Keratinocyte (primary cell): ENCODE measurements at regions not wholly inside any gene's neighbourhood (a gene's known extent, or its start where the extent isn't known, plus 50 kb on each side); places are given as distances from the start of the nearest gene placed in this dataset.

Experiments used
- DNase-seq: peaks from one replicate; pipeline ENCODE4 v3.0.0-alpha.2; 2011; ENCODE audit warnings: low read depth, missing footprints, low spot score
- FAIRE-seq: peaks from 2 replicates; lab custom pipeline; 2011; peaks lifted over from hg19 to GRCh38; lab: Jason Lieb, UNC
- H2AFZ ChIP-seq: 2 replicates; pipeline ENCODE4 v1.6.0; 2012; ENCODE audit warnings: low read length, control low read depth, inconsistent platforms; ENCODE audit not compliant: control insufficient read depth
- H3K27ac ChIP-seq: 2 replicates; pipeline ENCODE4 v1.5.1; 2011; ENCODE audit warnings: low read length; ENCODE audit not compliant: control insufficient read depth, insufficient read depth
- H3K27me3 ChIP-seq: 3 replicates; pipeline ENCODE4 v1.6.0; 2011; ENCODE audit warnings: low read length; ENCODE audit not compliant: control insufficient read depth, insufficient read depth; ENCODE audit errors: extremely low read depth
- H3K36me3 ChIP-seq, 2 experiments: 2 replicates in 1 of 2; 3 replicates in 1 of 2; pipeline ENCODE4 v1.5.1; 2011; ENCODE audit warnings: low read length in 2 of 2, mild to moderate bottlenecking in 1 of 2; ENCODE audit not compliant: control insufficient read depth in 2 of 2, insufficient read depth in 2 of 2; ENCODE audit errors: extremely low read depth in 1 of 2
- H3K4me1 ChIP-seq: 3 replicates; pipeline ENCODE4 v1.5.1; 2011; ENCODE audit warnings: low read length; ENCODE audit not compliant: control insufficient read depth, insufficient read depth; ENCODE audit errors: extremely low read depth
- H3K4me2 ChIP-seq: 3 replicates; pipeline ENCODE4 v1.6.0; 2011; ENCODE audit warnings: low read depth, low read length; ENCODE audit not compliant: control insufficient read depth, insufficient read depth; ENCODE audit errors: extremely low read depth
- H3K4me3 ChIP-seq, 3 experiments: fragments of 200-600 bp in 1 of 3; sonication (generic) in 1 of 3; 2 replicates in 2 of 3; 3 replicates in 1 of 3; pipeline ENCODE4 v1.5.1; 2011 to 2016; ENCODE audit warnings: low read length in 3 of 3, mild to moderate bottlenecking in 3 of 3, control low read depth in 2 of 3, inconsistent platforms in 1 of 3, low read depth in 1 of 3, mixed read lengths in 1 of 3, mixed run types in 1 of 3, moderate library complexity in 1 of 3; ENCODE audit not compliant: control insufficient read depth in 2 of 3, insufficient read depth in 2 of 3; ENCODE audit errors: extremely low read depth in 1 of 3
- H3K79me2 ChIP-seq: 2 replicates; pipeline ENCODE4 v1.6.0; 2012; ENCODE audit warnings: low read length; ENCODE audit not compliant: control insufficient read depth, insufficient read depth
- H3K9ac ChIP-seq: 3 replicates; pipeline ENCODE4 v1.6.0; 2011; ENCODE audit warnings: low read length; ENCODE audit not compliant: control insufficient read depth, insufficient read depth; ENCODE audit errors: extremely low read depth
- H3K9me1 ChIP-seq: 3 replicates; pipeline ENCODE4 v1.6.0; 2011; ENCODE audit warnings: low read length; ENCODE audit not compliant: control insufficient read depth, insufficient read depth; ENCODE audit errors: extremely low read depth
- H3K9me3 ChIP-seq: 2 replicates; pipeline ENCODE4 v1.5.1; 2012; ENCODE audit warnings: low read depth, low read length; ENCODE audit not compliant: control insufficient read depth
- H4K20me1 ChIP-seq: 3 replicates; pipeline ENCODE4 v1.6.0; 2011; ENCODE audit warnings: low read length; ENCODE audit not compliant: control insufficient read depth, insufficient read depth; ENCODE audit errors: extremely low read depth
- EZH2 ChIP-seq: IDR thresholded peaks from one replicate; pipeline ENCODE4 v1.6.1; 2012; ENCODE audit warnings: inconsistent platforms, mild to moderate bottlenecking, low read length, moderate library complexity
- dilution Hi-C: fragments of 300-500 bp; cut with MboI; formaldehyde crosslinking; loops from one replicate; pipeline ENCODE4 v1.7.0; 2020; ENCODE audit warnings: low sequenced_read_pairs; ENCODE audit not compliant: extremely low pct_ligation_motif_present
- TF ChIP-seq, protein P1 (sequence below), 3 experiments: IDR thresholded peaks in 1 of 3; conservative IDR thresholded peaks in 1 of 3; optimal IDR thresholded peaks in 1 of 3; 2 replicates in 2 of 3; 3 replicates in 1 of 3; pipeline versions ENCODE3 to v1.5.1; 2011; ENCODE audit warnings: low read length in 3 of 3, mild to moderate bottlenecking in 3 of 3, moderate library complexity in 2 of 3, control low read depth in 1 of 3, inconsistent platforms in 1 of 3; ENCODE audit not compliant: insufficient read depth in 2 of 3; ENCODE audit errors: extremely low read depth in 1 of 3

DNA sequence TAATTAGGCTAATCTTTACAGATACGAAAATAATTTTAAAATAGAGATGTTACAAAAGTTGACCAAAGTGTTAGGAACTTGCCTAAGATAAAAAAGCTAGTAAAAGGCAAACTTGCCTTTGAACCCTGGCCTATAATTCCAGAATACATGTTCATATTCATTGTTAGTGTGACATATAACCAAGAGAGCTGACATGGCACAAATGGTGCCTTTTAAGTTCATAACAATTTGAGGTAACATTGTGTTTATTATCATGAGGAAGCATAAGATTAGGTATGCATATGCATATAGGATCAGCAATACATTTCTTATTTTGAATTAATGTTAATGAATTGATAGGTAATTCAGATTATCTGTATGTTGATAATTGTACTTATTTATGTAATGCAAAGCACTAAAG lies 1537.9 kb upstream of the PRR20A start:
- H3K4me3 ChIP-seq: no peak overlapping the region
- no peaks in the 10 kb centered on the region for H4K20me1 ChIP-seq
- no peaks in the 10 kb centered on the region for H3K36me3 ChIP-seq
- peaks cover 3% of the 10 kb centered on the region for H3K9me3 ChIP-seq
- no peak overlapping the region for H3K9ac ChIP-seq
- no peak for FAIRE-seq
- no peaks in the 10 kb centered on the region for H3K9me1 ChIP-seq
- no peak for DNase-seq
- no peaks in the 10 kb centered on the region for H3K4me1 ChIP-seq
- H3K4me2 ChIP-seq: no peak overlapping the region
- H2AFZ ChIP-seq: no peak overlapping the region
- no peak overlapping the region for H3K27ac ChIP-seq
- H3K27me3 ChIP-seq: no peaks in the 10 kb centered on the region
- dilution Hi-C loops: no loop called here
- no peak for TF ChIP-seq EZH2
- TF ChIP-seq, protein P1, sequence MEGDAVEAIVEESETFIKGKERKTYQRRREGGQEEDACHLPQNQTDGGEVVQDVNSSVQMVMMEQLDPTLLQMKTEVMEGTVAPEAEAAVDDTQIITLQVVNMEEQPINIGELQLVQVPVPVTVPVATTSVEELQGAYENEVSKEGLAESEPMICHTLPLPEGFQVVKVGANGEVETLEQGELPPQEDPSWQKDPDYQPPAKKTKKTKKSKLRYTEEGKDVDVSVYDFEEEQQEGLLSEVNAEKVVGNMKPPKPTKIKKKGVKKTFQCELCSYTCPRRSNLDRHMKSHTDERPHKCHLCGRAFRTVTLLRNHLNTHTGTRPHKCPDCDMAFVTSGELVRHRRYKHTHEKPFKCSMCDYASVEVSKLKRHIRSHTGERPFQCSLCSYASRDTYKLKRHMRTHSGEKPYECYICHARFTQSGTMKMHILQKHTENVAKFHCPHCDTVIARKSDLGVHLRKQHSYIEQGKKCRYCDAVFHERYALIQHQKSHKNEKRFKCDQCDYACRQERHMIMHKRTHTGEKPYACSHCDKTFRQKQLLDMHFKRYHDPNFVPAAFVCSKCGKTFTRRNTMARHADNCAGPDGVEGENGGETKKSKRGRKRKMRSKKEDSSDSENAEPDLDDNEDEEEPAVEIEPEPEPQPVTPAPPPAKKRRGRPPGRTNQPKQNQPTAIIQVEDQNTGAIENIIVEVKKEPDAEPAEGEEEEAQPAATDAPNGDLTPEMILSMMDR (optimal IDR thresholded peaks at IDR 0.05 in 1 of 3, IDR thresholded peaks at IDR 0.05 in 1 of 3, conservative IDR thresholded peaks at IDR 0.05 in 1 of 3; ENCODE audit: extremely low read depth in 1 of 3, insufficient read depth in 2 of 3, low read length in 3 of 3): no peak
- H3K79me2 ChIP-seq: no peaks in the 10 kb centered on the region

DNA sequence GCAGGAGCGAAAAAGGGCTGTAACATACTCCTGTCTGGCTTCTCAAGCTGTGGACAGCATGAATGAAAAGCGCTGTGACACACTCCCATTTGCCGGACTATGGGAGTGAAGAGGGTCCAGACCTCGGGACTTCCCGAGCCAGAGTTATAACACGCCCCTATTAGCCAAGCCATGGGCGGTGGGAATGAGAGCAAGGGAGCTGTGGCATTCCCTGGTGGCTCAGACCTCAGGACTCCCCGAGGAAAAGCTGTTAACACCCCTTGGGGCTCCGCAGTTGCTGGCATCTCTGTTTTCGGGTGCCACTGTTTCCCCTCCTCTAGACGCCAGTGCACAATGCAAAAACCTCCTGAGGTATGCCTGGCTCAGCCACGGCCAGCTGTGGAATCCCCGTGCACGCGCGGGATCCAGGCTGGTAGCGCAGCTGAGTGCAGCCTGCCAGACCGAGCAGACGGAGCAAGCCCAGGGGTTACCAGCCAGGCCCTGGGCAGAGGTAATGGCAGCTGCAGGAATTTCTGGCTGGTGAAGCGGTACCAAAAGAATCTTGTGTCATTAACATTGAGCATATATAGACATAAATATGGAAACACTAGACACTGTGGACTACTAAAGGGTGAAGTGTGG lies 1534.6 kb upstream of the PRR20A start:
- H3K27ac ChIP-seq: no peak overlapping the region
- DNase-seq (no peak), FAIRE-seq (no peak)
- H3K27me3 ChIP-seq: no peaks in the 10 kb centered on the region
- TF ChIP-seq EZH2: no peak
- TF ChIP-seq, protein P1 (optimal IDR thresholded peaks at IDR 0.05 in 1 of 3, IDR thresholded peaks at IDR 0.05 in 1 of 3, conservative IDR thresholded peaks at IDR 0.05 in 1 of 3; ENCODE audit: extremely low read depth in 1 of 3, insufficient read depth in 2 of 3, low read length in 3 of 3): no peak
- H3K4me1 ChIP-seq: no peaks in the 10 kb centered on the region
- no peaks in the 10 kb centered on the region for H3K79me2 ChIP-seq
- H3K4me2 ChIP-seq: no peak overlapping the region
- peaks cover 3% of the 10 kb centered on the region for H3K9me3 ChIP-seq
- dilution Hi-C loops: no loop called here
- no peak overlapping the region for H3K4me3 ChIP-seq
- H3K9me1 ChIP-seq: no peaks in the 10 kb centered on the region
- no peak overlapping the region for H2AFZ ChIP-seq
- no peak overlapping the region for H3K9ac ChIP-seq
- no peaks in the 10 kb centered on the region for H3K36me3 ChIP-seq
- H4K20me1 ChIP-seq: no peaks in the 10 kb centered on the region
